Astrocyte of the cerebellum (primary cell): ENCODE measurements at regions not wholly inside any gene's neighbourhood (a gene's known extent, or its start where the extent isn't known, plus 50 kb on each side); places are given as distances from the start of the nearest gene placed in this dataset.

Experiments
- DNase-seq: peaks from one replicate; pipeline ENCODE4 v3.0.0-alpha.2; 2011; ENCODE audit warnings: low read depth
- H3K4me3 ChIP-seq: 2 replicates; pipeline ENCODE4 v1.5.1; 2011; ENCODE audit warnings: mild to moderate bottlenecking, low read depth, low read length, moderate library complexity
- CTCF ChIP-seq: IDR thresholded peaks from 2 replicates; pipeline ENCODE4 v1.5.1; 2012; ENCODE audit warnings: low read length, low read depth, moderate library complexity, mild to moderate bottlenecking; ENCODE audit errors: missing control alignments
- in situ Hi-C: cut with HindIII; loops from 2 replicates; pipeline ENCODE4 v1.10.0; 2017; ENCODE audit warnings: low sequenced_read_pairs

GRCh38 chr18:24811950-24812681 is 351.7 kb downstream of the HRH4 start:
- no peak overlapping the region for H3K4me3 ChIP-seq
- no peak for DNase-seq
- no peak for TF ChIP-seq CTCF
- in situ Hi-C loops: no loop called here

DNA sequence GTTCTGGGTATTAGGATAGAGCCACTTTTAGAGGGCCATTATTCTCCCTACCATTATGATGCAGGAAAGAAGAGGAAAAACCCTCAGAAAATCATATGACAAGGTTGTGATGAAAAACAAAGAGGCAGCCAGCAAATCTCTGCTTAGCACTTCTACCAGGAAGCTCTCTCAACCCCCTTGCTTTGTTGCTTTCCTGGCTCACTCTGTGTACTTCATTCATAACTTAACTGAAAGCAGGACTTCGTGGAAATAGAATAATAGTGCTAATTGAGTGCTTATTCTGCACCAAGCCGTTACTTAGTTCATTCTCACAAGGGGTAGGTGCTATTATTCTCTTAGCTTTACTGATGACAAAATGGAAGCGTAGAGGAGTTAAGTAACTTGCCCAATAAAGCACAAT is 354.1 kb downstream of the HRH4 start:
- no peak overlapping the region for H3K4me3 ChIP-seq
- in situ Hi-C loops: no loop called here
- no peak for DNase-seq
- TF ChIP-seq CTCF: no peak

- in situ Hi-C loops: no loop called here
- no peak for TF ChIP-seq CTCF
- no peak overlapping the region for H3K4me3 ChIP-seq
- no peak for DNase-seq
Measured at GRCh38 chr18:24817150-24817549, 356.7 kb downstream of the HRH4 start.

- in situ Hi-C loops: no loop called here
- DNase-seq: no peak
Measured at GRCh38 chr18:24817587-24818371, 357.3 kb downstream of the HRH4 start.

GRCh38 chr18:24818441-24818840 is 358.0 kb downstream of the HRH4 start:
- no peak overlapping the region for H3K4me3 ChIP-seq
- DNase-seq: no peak
- TF ChIP-seq CTCF: no peak
- in situ Hi-C loops: no loop called here

More at GRCh38 chr18:24817587-24818371, 357.3 kb downstream of the HRH4 start:
- no peak overlapping the region for H3K4me3 ChIP-seq
- no peak for TF ChIP-seq CTCF

DNA sequence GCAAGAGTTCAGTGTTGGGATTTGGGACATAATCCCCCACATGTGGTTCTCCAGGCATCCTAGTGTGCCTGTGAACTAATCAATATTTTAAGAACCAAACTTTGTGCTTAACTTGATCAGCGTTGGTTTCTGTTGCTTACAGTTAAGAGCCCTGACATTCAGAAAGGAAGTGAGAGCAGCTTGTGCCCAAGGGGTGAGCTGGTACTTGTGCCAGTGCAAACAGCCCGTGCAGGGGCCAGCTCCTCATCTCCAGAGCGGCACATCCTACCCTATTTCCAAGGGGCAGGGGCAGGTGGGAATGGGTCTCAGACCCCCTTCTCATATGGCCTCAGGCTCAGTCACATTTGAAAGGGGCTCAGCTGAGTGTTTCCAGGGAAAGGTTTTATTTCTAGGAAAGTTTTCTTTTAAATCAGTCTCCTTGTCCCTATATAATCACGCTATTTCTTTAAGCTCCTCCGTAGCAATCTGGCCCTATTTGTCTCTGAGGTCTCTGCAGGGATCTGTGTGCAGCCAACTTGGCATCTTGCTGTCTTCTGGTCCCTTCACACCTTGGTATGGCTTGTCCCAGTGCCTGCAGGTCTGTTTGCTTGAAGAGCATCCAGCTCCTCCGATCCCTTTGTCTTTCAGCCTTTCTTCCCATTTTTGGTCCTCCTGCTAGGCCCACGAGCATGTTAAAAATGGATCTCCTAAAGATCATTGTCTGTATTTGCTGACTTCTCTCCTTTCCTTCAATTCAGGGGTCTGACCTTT is 358.9 kb downstream of the HRH4 start:
- DNase-seq: no peak
- H3K4me3 ChIP-seq: no peak overlapping the region
- in situ Hi-C loops: no loop called here
- no peak for TF ChIP-seq CTCF
